ENCODE measurements at regions not wholly inside any gene's neighbourhood (a gene's known extent, or its start where the extent isn't known, plus 50 kb on each side); places are given as distances from the start of the nearest gene placed in this dataset.

DNA sequence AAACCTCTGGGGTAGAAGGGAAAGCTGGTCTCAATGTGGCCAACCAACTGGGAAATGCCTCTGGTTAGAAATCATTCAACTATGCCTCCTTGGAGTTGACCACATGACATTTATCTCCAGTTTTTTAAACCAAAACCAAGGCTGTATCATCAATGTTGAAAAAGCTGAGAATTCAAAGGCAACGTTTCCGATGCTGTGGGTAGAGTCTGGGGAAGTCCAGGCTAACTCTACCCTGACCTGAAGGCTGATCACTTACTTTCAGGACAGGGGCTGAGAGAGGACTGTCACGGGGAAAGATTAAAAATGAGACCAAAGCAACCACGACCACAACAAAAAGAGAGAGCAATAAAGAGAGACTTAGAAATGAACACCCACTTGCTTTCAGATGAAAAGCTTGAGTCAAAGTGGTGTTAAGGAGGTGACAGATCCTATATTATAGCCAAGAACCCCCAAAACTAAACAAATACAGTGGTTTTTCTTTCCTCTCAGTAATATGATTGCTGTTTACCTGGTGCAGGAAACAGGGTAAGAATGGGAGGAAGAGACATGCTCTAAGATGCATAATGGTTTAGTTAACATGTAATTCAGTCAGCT, 90.8 kb upstream of the TNFSF4 start:
- ATAC-seq (peak; percentile 95), DNase-seq (ENCODE audit: low read depth, low spot score) (peak; percentile 92), FAIRE-seq (peak; percentile 97)
- Histone ChIP-seq H3K9me3 (replicated peaks; ENCODE audit: control insufficient read depth, insufficient read depth, low read length) (no peaks in the 10 kb centered on the region; the same call in 2 of the 3 replicates), H4K20me1 (ENCODE audit: control insufficient read depth, insufficient read depth) (no peaks in the 10 kb centered on the region), H3K27me3 (replicated peaks in 1 of 2; ENCODE audit: control insufficient read depth in 2 of 2, insufficient read depth in 2 of 2, low read length in 1 of 2) (no peaks in the 10 kb centered on the region), H3K4me3 (peak overlapping the region; percentile 1; the same call in 1 of the 2 replicates), H3K79me2 (ENCODE audit: control insufficient read depth, insufficient read depth, low read length) (no peaks in the 10 kb centered on the region), H3K4me2 (ENCODE audit: control insufficient read depth, insufficient read depth) (peak overlapping the region; percentile 61), H2AFZ (ENCODE audit: control insufficient read depth, low read depth, low read length) (no peak overlapping the region), H3K27ac (ENCODE audit: control insufficient read depth, insufficient read depth) (peak overlapping the region; percentile 46; the same call in 1 of the 2 replicates), H3K36me3 (ENCODE audit: control insufficient read depth in 2 of 2, insufficient read depth in 2 of 2, low read length in 1 of 2) (no peaks in the 10 kb centered on the region; a peak in 1 of 4 replicates), H3K9ac (ENCODE audit: control insufficient read depth, insufficient read depth, low read length) (no peak overlapping the region), H3K4me1 (ENCODE audit: control insufficient read depth, insufficient read depth, low read length) (peaks cover 29% of the 10 kb centered on the region)
- TSS peak; percentile 62 for BruUV-seq (replicated peaks)
- WGBS (ENCODE audit: insufficient coverage, insufficient replicate concordance, low lambda C conversion rate, missing lambda C conversion rate) = 1% methylated on average over 4 of the region's 4 CpGs
- ChIA-PET RAD21 (ENCODE audit: unreplicated experiment) (interaction anchor here (0.6 to 3.3 kb wide), 24 partner anchors 22 to 553 kb away, joined by 3 to 16 read pairs (median 4); partner anchors contain the start of gene TNFSF4), CTCF (interaction anchor here (0.7 to 2.3 kb wide), 10 partner anchors 14 to 1394 kb away, joined by 3 to 9 read pairs (median 3); no protein-coding TSS in a partner anchor), POLR2A (interaction anchor here (0.6 to 1.0 kb wide), 3 partner anchors 14 to 113 kb away, joined by 3 read pairs; no protein-coding TSS in a partner anchor), SMC1A (ENCODE audit: uncharacterized antibody, unreplicated experiment) (interaction anchor here (0.6 to 5.0 kb wide), 29 partner anchors 16 to 472 kb away, joined by 3 to 50 read pairs (median 5); no protein-coding TSS in a partner anchor)
- in situ Hi-C loops (cut with MboI) (no loop called here), intact Hi-C loops (cut with micrococcal nuclease; ENCODE audit: unreplicated experiment) (loop anchor here (1.0 to 5.0 kb wide), 4 partner anchors 21 to 116 kb away; no protein-coding TSS in a partner anchor)
- TF ChIP-seq ZNF274 (IDR thresholded peaks at IDR 0.05; ENCODE audit: insufficient read depth, insufficient read length) (no peak), POU2F2 (IDR thresholded peaks at IDR 0.05; ENCODE audit: borderline replicate concordance, low read depth, low read length) (peak; percentile 78; the same call in 2 of the 3 replicates), TARDBP (IDR thresholded peaks at IDR 0.05; ENCODE audit: borderline replicate concordance) (no peak), HDGF (IDR thresholded peaks at IDR 0.05) (no peak), JUND (IDR thresholded peaks at IDR 0.05; ENCODE audit: low read depth, low read length) (peak; percentile 45; the same call in 1 of the 2 replicates), SP1 (IDR thresholded peaks at IDR 0.05; ENCODE audit: low read depth, low read length) (peak; percentile 34), NFIC (IDR thresholded peaks at IDR 0.05; ENCODE audit: low read depth, low read length) (peak; percentile 99)
- TF ChIP-seq, protein P1, sequence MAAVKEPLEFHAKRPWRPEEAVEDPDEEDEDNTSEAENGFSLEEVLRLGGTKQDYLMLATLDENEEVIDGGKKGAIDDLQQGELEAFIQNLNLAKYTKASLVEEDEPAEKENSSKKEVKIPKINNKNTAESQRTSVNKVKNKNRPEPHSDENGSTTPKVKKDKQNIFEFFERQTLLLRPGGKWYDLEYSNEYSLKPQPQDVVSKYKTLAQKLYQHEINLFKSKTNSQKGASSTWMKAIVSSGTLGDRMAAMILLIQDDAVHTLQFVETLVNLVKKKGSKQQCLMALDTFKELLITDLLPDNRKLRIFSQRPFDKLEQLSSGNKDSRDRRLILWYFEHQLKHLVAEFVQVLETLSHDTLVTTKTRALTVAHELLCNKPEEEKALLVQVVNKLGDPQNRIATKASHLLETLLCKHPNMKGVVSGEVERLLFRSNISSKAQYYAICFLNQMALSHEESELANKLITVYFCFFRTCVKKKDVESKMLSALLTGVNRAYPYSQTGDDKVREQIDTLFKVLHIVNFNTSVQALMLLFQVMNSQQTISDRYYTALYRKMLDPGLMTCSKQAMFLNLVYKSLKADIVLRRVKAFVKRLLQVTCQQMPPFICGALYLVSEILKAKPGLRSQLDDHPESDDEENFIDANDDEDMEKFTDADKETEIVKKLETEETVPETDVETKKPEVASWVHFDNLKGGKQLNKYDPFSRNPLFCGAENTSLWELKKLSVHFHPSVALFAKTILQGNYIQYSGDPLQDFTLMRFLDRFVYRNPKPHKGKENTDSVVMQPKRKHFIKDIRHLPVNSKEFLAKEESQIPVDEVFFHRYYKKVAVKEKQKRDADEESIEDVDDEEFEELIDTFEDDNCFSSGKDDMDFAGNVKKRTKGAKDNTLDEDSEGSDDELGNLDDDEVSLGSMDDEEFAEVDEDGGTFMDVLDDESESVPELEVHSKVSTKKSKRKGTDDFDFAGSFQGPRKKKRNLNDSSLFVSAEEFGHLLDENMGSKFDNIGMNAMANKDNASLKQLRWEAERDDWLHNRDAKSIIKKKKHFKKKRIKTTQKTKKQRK (IDR thresholded peaks at IDR 0.05; ENCODE audit: low read depth, low read length) = no peak
- TF ChIP-seq, protein P2, sequence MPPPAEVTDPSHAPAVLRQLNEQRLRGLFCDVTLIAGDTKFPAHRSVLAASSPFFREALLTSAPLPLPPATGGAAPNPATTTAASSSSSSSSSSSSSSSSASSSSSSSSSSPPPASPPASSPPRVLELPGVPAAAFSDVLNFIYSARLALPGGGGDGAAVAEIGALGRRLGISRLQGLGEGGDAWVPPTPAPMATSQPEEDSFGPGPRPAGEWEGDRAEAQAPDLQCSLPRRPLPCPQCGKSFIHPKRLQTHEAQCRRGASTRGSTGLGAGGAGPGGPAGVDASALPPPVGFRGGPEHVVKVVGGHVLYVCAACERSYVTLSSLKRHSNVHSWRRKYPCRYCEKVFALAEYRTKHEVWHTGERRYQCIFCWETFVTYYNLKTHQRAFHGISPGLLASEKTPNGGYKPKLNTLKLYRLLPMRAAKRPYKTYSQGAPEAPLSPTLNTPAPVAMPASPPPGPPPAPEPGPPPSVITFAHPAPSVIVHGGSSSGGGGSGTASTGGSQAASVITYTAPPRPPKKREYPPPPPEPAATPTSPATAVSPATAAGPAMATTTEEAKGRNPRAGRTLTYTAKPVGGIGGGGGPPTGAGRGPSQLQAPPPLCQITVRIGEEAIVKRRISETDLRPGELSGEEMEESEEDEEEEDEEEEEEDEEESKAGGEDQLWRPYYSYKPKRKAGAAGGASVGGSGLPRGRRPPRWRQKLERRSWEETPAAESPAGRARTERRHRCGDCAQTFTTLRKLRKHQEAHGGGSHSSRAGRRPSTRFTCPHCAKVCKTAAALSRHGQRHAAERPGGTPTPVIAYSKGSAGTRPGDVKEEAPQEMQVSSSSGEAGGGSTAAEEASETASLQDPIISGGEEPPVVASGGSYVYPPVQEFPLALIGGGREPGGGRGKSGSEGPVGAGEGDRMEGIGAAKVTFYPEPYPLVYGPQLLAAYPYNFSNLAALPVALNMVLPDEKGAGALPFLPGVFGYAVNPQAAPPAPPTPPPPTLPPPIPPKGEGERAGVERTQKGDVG (CRISPR knock-in tag; IDR thresholded peaks at IDR 0.05) = no peak
- TF ChIP-seq, protein P3, sequence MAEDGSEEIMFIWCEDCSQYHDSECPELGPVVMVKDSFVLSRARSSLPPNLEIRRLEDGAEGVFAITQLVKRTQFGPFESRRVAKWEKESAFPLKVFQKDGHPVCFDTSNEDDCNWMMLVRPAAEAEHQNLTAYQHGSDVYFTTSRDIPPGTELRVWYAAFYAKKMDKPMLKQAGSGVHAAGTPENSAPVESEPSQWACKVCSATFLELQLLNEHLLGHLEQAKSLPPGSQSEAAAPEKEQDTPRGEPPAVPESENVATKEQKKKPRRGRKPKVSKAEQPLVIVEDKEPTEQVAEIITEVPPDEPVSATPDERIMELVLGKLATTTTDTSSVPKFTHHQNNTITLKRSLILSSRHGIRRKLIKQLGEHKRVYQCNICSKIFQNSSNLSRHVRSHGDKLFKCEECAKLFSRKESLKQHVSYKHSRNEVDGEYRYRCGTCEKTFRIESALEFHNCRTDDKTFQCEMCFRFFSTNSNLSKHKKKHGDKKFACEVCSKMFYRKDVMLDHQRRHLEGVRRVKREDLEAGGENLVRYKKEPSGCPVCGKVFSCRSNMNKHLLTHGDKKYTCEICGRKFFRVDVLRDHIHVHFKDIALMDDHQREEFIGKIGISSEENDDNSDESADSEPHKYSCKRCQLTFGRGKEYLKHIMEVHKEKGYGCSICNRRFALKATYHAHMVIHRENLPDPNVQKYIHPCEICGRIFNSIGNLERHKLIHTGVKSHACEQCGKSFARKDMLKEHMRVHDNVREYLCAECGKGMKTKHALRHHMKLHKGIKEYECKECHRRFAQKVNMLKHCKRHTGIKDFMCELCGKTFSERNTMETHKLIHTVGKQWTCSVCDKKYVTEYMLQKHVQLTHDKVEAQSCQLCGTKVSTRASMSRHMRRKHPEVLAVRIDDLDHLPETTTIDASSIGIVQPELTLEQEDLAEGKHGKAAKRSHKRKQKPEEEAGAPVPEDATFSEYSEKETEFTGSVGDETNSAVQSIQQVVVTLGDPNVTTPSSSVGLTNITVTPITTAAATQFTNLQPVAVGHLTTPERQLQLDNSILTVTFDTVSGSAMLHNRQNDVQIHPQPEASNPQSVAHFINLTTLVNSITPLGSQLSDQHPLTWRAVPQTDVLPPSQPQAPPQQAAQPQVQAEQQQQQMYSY (CRISPR knock-in tag; IDR thresholded peaks at IDR 0.05) = no peak
- TF ChIP-seq, protein P4, sequence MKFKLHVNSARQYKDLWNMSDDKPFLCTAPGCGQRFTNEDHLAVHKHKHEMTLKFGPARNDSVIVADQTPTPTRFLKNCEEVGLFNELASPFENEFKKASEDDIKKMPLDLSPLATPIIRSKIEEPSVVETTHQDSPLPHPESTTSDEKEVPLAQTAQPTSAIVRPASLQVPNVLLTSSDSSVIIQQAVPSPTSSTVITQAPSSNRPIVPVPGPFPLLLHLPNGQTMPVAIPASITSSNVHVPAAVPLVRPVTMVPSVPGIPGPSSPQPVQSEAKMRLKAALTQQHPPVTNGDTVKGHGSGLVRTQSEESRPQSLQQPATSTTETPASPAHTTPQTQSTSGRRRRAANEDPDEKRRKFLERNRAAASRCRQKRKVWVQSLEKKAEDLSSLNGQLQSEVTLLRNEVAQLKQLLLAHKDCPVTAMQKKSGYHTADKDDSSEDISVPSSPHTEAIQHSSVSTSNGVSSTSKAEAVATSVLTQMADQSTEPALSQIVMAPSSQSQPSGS (IDR thresholded peaks at IDR 0.05; ENCODE audit: low read length) = peak; percentile 93

Measured in GM12878 (cell line).